ENCODE measurements at regions not wholly inside any gene's neighbourhood (a gene's known extent, or its start where the extent isn't known, plus 50 kb on each side); places are given as distances from the start of the nearest gene placed in this dataset.

- TF ChIP-seq CTCF (optimal IDR thresholded peaks at IDR 0.05 in 1 of 3, IDR thresholded peaks at IDR 0.05 in 1 of 3, conservative IDR thresholded peaks at IDR 0.05 in 1 of 3; ENCODE audit: extremely low read depth in 1 of 3, insufficient read depth in 2 of 3, low read length in 3 of 3) (no peak), EZH2 (IDR thresholded peaks at IDR 0.05; ENCODE audit: low read length) (no peak)
These were observed 607.2 kb upstream of the KCND2 start for GRCh38 chr7:119665796-119666195.

Measured in keratinocyte (primary cell).